ENCODE measurements at regions not wholly inside any gene's neighbourhood (a gene's known extent, or its start where the extent isn't known, plus 50 kb on each side); places are given as distances from the start of the nearest gene placed in this dataset.

- H3K9me3 ChIP-seq (ENCODE audit: insufficient read depth, low read depth): no peaks in the 10 kb centered on the region
- ChIA-PET POLR2A (ENCODE audit: unreplicated experiment) (no interaction called here), CTCF (no interaction called here)
- TF ChIP-seq CTCF (conservative IDR thresholded peaks at IDR 0.05) (no peak), EZH2 (IDR thresholded peaks at IDR 0.05; ENCODE audit: low read depth) (no peak)
- intact Hi-C loops (cut with micrococcal nuclease; ENCODE audit: unreplicated experiment): no loop called here
- DNase-seq: no peak
- no peaks in the 10 kb centered on the region for H3K27me3 ChIP-seq (ENCODE audit: insufficient read depth, low read depth)
- no peaks in the 10 kb centered on the region for H4K20me1 ChIP-seq (ENCODE audit: insufficient read depth)
- H3K36me3 ChIP-seq (ENCODE audit: low read depth): no peaks in the 10 kb centered on the region
- H3K79me2 ChIP-seq (ENCODE audit: low read depth): no peaks in the 10 kb centered on the region
- H3K27ac ChIP-seq: no peak overlapping the region
- no peaks in the 10 kb centered on the region for H3F3A ChIP-seq (ENCODE audit: insufficient read depth, low read depth)
- H2AFZ ChIP-seq: no peak overlapping the region
- BruUV-seq (replicated peaks): no TSS peak
- no peaks in the 10 kb centered on the region for H3K4me1 ChIP-seq (replicated peaks; ENCODE audit: insufficient read depth)
- no peaks in the 10 kb centered on the region for H3K9me2 ChIP-seq (ENCODE audit: insufficient read depth)
- H3K4me3 ChIP-seq: no peak overlapping the region
- H3K4me2 ChIP-seq: no peak overlapping the region
Measured at GRCh38 chr3:118587037-118587741, 447.5 kb downstream of the IGSF11 start.

GRCh38 chr3:118587847-118588246, 446.8 kb downstream of the IGSF11 start:
- H3K27me3 ChIP-seq (ENCODE audit: insufficient read depth, low read depth): no peaks in the 10 kb centered on the region
- intact Hi-C loops (cut with micrococcal nuclease; ENCODE audit: unreplicated experiment): no loop called here
- ChIA-PET CTCF (no interaction called here), POLR2A (ENCODE audit: unreplicated experiment) (no interaction called here)
- H3K79me2 ChIP-seq (ENCODE audit: low read depth): no peaks in the 10 kb centered on the region
- H3K4me1 ChIP-seq (replicated peaks; ENCODE audit: insufficient read depth): no peaks in the 10 kb centered on the region
- no peaks in the 10 kb centered on the region for H4K20me1 ChIP-seq (ENCODE audit: insufficient read depth)
- no peak overlapping the region for H3K4me3 ChIP-seq
- no peak overlapping the region for H2AFZ ChIP-seq
- H3K27ac ChIP-seq: no peak overlapping the region
- H3K36me3 ChIP-seq (ENCODE audit: low read depth): no peaks in the 10 kb centered on the region
- no peaks in the 10 kb centered on the region for H3K9me3 ChIP-seq (ENCODE audit: insufficient read depth, low read depth)
- no peak for DNase-seq
- H3K4me2 ChIP-seq: no peak overlapping the region
- H3K9me2 ChIP-seq (ENCODE audit: insufficient read depth): no peaks in the 10 kb centered on the region
- TF ChIP-seq CTCF (conservative IDR thresholded peaks at IDR 0.05) (no peak), EZH2 (IDR thresholded peaks at IDR 0.05; ENCODE audit: low read depth) (no peak)
- no peaks in the 10 kb centered on the region for H3F3A ChIP-seq (ENCODE audit: insufficient read depth, low read depth)
- BruUV-seq (replicated peaks): no TSS peak

GRCh38 chr3:118593277-118593670, 441.4 kb downstream of the IGSF11 start:
- Histone ChIP-seq H3K4me3 (no peak overlapping the region), H3F3A (ENCODE audit: insufficient read depth, low read depth) (no peaks in the 10 kb centered on the region), H2AFZ (no peak overlapping the region), H4K20me1 (ENCODE audit: insufficient read depth) (no peaks in the 10 kb centered on the region), H3K36me3 (ENCODE audit: low read depth) (no peaks in the 10 kb centered on the region), H3K27me3 (ENCODE audit: insufficient read depth, low read depth) (no peaks in the 10 kb centered on the region), H3K27ac (no peak overlapping the region), H3K4me2 (no peak overlapping the region), H3K79me2 (ENCODE audit: low read depth) (no peaks in the 10 kb centered on the region), H3K4me1 (replicated peaks; ENCODE audit: insufficient read depth) (no peaks in the 10 kb centered on the region), H3K9me2 (ENCODE audit: insufficient read depth) (no peaks in the 10 kb centered on the region), H3K9me3 (ENCODE audit: insufficient read depth, low read depth) (no peaks in the 10 kb centered on the region)
- TF ChIP-seq CTCF (conservative IDR thresholded peaks at IDR 0.05) (no peak), EZH2 (IDR thresholded peaks at IDR 0.05; ENCODE audit: low read depth) (no peak)
- intact Hi-C loops (cut with micrococcal nuclease; ENCODE audit: unreplicated experiment): no loop called here
- CTCF ChIA-PET: no interaction called here
- POLR2A ChIA-PET (ENCODE audit: unreplicated experiment): no interaction called here
- no peak for DNase-seq
- BruUV-seq (replicated peaks): no TSS peak

Measured in PC-9 (cell line).